GM23338 (cell line): ENCODE measurements at regions not wholly inside any gene's neighbourhood (a gene's known extent, or its start where the extent isn't known, plus 50 kb on each side); places are given as distances from the start of the nearest gene placed in this dataset.

Source experiments
- TF ChIP-seq, protein P1 (sequence below), 2 experiments: fragments of 200-600 bp in 1 of 2; sonication (generic) in 1 of 2; conservative IDR thresholded peaks; 2 replicates each; pipeline versions ENCODE4 v1.5.1 to v1.6.1; 2016 to 2017; ENCODE audit warnings: antibody characterized with exemption in 2 of 2, low read depth in 2 of 2, mild to moderate bottlenecking in 2 of 2, moderate library complexity in 1 of 2
- TF ChIP-seq, protein P2 (sequence below): IDR thresholded peaks from 2 replicates; pipeline ENCODE4 v1.6.1; 2016; ENCODE audit warnings: antibody characterized with exemption

DNA sequence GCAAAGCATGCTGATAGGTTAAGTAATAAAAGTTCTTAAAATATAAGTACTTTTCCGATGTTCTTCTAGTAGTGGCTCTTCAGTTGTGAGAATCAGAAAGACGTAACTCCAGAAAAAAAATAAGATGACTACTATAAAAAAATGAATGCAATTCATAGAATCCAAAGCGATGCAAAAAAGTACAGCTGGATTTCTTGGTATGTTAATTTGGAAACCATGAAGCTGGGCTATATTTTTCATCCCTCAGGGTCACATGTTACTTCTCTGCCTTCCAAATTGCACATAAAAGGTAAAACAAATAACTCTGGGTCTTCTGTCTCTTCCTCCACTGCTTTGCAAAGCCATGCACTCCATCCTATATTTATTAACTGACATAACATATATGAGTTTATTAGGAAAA is 843.9 kb upstream of the DPPA4 start:
- TF ChIP-seq, protein P1, sequence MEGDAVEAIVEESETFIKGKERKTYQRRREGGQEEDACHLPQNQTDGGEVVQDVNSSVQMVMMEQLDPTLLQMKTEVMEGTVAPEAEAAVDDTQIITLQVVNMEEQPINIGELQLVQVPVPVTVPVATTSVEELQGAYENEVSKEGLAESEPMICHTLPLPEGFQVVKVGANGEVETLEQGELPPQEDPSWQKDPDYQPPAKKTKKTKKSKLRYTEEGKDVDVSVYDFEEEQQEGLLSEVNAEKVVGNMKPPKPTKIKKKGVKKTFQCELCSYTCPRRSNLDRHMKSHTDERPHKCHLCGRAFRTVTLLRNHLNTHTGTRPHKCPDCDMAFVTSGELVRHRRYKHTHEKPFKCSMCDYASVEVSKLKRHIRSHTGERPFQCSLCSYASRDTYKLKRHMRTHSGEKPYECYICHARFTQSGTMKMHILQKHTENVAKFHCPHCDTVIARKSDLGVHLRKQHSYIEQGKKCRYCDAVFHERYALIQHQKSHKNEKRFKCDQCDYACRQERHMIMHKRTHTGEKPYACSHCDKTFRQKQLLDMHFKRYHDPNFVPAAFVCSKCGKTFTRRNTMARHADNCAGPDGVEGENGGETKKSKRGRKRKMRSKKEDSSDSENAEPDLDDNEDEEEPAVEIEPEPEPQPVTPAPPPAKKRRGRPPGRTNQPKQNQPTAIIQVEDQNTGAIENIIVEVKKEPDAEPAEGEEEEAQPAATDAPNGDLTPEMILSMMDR (conservative IDR thresholded peaks at IDR 0.05; ENCODE audit: low read depth in 2 of 2) = no peak
- TF ChIP-seq, protein P2, sequence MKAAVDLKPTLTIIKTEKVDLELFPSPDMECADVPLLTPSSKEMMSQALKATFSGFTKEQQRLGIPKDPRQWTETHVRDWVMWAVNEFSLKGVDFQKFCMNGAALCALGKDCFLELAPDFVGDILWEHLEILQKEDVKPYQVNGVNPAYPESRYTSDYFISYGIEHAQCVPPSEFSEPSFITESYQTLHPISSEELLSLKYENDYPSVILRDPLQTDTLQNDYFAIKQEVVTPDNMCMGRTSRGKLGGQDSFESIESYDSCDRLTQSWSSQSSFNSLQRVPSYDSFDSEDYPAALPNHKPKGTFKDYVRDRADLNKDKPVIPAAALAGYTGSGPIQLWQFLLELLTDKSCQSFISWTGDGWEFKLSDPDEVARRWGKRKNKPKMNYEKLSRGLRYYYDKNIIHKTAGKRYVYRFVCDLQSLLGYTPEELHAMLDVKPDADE = no peak
